GM10266 (cell line): ENCODE measurements at regions not wholly inside any gene's neighbourhood (a gene's known extent, or its start where the extent isn't known, plus 50 kb on each side); places are given as distances from the start of the nearest gene placed in this dataset.

Experiments
- DNase-seq: peaks from one replicate; pipeline ENCODE4 v3.0.0; 2012; ENCODE audit errors: extremely low spot score
- TF ChIP-seq, protein P1 (sequence below): IDR thresholded peaks from 2 replicates; pipeline ENCODE4 v1.5.1; 2012; ENCODE audit warnings: mild to moderate bottlenecking, low read depth; ENCODE audit not compliant: control insufficient read depth, insufficient read depth; ENCODE audit errors: missing control alignments

DNA sequence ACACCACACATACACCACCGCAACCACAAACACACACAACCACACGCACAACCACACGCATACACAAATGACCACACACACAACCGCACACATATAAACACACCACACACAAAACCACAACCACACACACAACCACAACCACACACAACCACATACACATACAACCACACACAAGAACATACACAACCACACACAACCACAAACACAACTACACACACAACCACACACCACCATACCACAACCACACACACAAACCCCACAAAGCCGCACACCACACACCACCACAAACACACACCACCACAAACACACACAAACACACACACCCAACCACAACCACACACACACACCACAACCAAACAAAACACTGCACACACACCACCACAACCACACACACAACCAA lies 107.5 kb upstream of the FZD10 start:
- no peak for DNase-seq
- TF ChIP-seq, protein P1, sequence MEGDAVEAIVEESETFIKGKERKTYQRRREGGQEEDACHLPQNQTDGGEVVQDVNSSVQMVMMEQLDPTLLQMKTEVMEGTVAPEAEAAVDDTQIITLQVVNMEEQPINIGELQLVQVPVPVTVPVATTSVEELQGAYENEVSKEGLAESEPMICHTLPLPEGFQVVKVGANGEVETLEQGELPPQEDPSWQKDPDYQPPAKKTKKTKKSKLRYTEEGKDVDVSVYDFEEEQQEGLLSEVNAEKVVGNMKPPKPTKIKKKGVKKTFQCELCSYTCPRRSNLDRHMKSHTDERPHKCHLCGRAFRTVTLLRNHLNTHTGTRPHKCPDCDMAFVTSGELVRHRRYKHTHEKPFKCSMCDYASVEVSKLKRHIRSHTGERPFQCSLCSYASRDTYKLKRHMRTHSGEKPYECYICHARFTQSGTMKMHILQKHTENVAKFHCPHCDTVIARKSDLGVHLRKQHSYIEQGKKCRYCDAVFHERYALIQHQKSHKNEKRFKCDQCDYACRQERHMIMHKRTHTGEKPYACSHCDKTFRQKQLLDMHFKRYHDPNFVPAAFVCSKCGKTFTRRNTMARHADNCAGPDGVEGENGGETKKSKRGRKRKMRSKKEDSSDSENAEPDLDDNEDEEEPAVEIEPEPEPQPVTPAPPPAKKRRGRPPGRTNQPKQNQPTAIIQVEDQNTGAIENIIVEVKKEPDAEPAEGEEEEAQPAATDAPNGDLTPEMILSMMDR, result no peak

DNA sequence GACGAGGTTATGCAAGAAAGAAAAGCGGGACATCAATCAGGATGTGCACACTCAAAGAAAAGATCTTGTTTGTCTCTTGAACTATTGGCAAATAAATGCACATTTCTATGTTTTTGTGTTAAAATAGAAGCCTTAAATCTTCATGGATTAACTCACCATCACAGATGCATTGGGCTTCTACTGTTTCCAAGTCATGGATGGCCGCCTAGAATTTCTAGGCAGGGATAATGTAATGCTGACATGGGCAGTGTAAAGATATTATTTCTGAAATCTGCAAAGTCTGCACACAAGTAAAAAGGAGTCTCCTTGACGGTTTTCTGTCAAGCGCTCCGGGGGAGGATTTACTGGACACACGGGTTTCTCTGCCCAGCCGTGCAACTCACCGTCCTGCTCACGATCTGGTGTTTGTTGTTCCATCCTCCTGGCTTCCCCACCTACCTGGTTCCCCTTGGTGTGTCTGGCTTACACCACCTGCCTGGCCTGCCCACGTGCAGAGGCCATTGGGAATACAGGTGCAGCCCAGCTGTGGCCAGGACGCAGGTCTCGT lies 103.3 kb upstream of the FZD10 start:
- TF ChIP-seq, protein P1, result no peak
- DNase-seq, result no peak

DNA sequence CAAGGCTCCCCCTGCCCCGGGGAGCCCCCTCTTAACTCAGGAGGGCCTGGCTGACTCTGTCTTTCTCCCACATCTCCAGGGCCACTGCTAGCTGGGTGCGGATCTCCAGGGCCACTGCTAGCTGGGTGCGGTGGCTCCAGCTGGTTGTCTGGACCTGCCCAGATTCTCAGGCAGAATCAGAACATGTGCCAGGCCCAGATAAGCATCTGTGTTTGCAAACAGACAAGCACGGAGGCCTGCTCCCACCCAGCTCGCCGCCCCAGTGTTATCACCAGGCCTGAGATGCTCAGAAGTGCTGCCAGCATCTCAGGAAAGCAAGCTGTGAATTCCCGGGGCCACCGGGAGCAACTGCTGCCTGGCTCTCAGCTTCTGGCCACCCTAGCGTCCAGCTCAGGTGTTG lies 98.4 kb upstream of the FZD10 start:
- no peak for DNase-seq
- TF ChIP-seq, protein P1, result no peak

DNA sequence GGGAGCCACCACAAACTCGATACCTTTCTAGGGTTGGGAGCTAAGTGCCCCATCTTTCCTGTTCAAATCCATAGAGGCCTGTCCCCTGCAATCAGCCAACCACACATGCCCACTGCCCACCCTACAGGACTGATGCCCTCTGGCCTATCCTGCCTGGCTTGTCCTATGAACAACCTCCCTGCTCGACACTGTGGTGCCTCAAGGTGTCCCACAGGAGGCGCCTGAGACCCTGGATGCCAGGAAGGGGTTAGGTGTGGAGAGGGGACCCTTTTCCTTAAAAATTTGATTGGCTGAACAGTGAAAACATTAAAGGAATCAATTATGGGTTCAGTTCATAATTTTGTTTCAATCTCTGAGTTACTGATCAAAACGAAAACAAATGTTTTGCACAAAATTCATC lies 97.3 kb upstream of the FZD10 start:
- TF ChIP-seq, protein P1, result no peak
- no peak for DNase-seq

DNA sequence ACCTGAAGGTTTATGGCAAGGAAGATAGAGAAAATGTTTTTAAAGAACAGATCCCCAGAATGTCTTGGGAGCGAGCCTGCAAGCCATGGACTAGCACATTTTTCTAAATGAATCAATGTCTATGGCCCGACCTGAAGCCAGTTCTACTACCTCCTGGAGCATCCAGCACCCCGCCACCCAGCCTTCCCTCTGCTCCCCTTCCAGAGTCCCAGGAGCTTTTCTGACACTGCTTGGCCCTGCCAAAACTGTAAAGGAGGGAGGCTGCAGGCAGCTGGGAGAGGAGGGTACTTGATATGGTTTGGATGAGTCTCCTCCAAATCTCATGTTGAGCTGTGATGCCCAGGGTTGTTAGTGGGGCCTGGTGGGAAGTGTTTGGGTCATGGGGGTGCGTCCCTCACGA lies 95.5 kb upstream of the FZD10 start:
- TF ChIP-seq, protein P1, result no peak
- DNase-seq, result no peak

DNA sequence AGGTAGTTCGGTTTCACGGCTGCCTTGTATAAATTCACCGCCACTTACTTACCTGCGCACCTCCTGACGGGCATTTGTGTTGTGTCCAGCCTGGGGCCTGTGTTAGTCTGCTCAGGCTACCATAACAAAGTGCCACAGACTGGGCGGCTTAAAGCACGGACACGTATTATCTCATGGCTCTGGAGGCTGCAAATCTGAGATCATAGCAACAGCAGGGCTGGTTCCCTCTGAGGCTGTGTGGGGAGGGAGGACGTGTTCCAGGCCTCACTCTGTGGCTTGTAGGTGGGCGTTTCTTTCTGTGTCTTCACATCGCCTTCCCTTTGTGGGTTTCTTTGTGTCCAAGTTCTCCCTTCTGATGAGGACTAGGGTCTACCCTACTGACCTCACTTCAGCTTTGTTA lies 93.5 kb upstream of the FZD10 start:
- TF ChIP-seq, protein P1, result no peak
- DNase-seq, result no peak

DNA sequence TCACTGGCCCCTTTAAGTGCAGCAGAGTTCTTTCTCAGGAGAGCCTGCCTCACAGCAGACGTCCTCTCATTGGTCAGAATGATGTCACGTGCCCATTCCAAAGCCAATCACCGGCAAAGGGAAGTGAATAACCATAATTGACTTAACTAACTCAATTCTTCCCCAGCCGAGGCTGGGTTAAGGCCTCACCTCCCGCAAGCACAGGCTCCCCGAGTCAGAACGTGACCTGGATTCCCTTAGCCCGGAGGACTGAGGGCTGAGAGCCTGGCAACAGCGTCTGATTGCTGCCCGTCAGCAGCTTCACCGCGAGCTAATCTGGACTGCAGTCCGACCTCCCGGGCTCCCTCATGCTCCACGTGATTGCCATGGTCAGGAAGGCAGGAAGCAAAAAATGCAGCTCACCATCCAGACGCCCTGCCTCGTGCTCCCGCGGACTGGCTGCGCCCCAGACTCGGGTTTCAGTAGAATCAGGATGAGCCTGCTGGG lies 92.1 kb upstream of the FZD10 start:
- TF ChIP-seq, protein P1, result no peak
- no peak for DNase-seq
